CD4-positive, alpha-beta T cell (primary cell): ENCODE measurements at regions not wholly inside any gene's neighbourhood (a gene's known extent, or its start where the extent isn't known, plus 50 kb on each side); places are given as distances from the start of the nearest gene placed in this dataset.

Experiments used
- ATAC-seq: fragments of 200-7000 bp; cut with Tn5 transposase; one replicate; pipeline ENCODE4 v1.10.0; 2022; ENCODE audit warnings: mild to moderate bottlenecking; ENCODE audit not compliant: poor library complexity
- CTCF ChIA-PET: fragments of 350-600 bp; sonication (Branson Sonifier 250); formaldehyde crosslinking; loops from one replicate; lab custom pipeline; 2021; ENCODE audit warnings: antibody characterized with exemption, inconsistent platforms; lab: Charles Lee
- POLR2A ChIA-PET: fragments of 350-600 bp; sonication (Branson Sonifier 250); formaldehyde crosslinking; loops from one replicate; lab custom pipeline; 2021; ENCODE audit warnings: antibody characterized with exemption, inconsistent platforms; lab: Charles Lee
- DNase-seq, 14 experiments: peaks; one replicate each; pipeline ENCODE4 v3.0.0-alpha.2; 2013 to 2020; ENCODE audit warnings: mixed read lengths in 2 of 14
- H3K27ac ChIP-seq, 2 donors: one replicate each; pipeline versions ENCODE4 v1.5.1 to v1.7.0; 2013; ENCODE audit warnings: low read length in 2 of 2, low read depth in 1 of 2, mild to moderate bottlenecking in 1 of 2
- H3K27me3 ChIP-seq, 2 experiments: 1 replicate in 1 of 2; 2 replicates in 1 of 2; pipeline versions ENCODE4 v1.6.1 to v1.7.0; 2013; ENCODE audit warnings: low read length in 2 of 2, control low read depth in 1 of 2, mild to moderate bottlenecking in 1 of 2, moderate library complexity in 1 of 2; ENCODE audit not compliant: insufficient read depth in 2 of 2, control insufficient read depth in 1 of 2
- H3K36me3 ChIP-seq: one replicate; pipeline ENCODE4 v1.6.1; 2013; ENCODE audit warnings: low read length, control low read depth; ENCODE audit not compliant: insufficient read depth
- H3K4me1 ChIP-seq: one replicate; pipeline ENCODE4 v1.6.1; 2013; ENCODE audit warnings: low read length, control low read depth; ENCODE audit not compliant: insufficient read depth
- H3K4me3 ChIP-seq: one replicate; pipeline ENCODE4 v1.5.1; 2013; ENCODE audit warnings: mild to moderate bottlenecking, low read length, moderate library complexity
- H3K9me3 ChIP-seq, 2 experiments: 1 replicate in 1 of 2; 2 replicates in 1 of 2; pipeline versions ENCODE4 v1.6.1 to v1.7.0; 2013; ENCODE audit warnings: low read length in 2 of 2, mild to moderate bottlenecking in 2 of 2, control low read depth in 1 of 2, moderate library complexity in 1 of 2; ENCODE audit not compliant: control insufficient read depth in 1 of 2, insufficient read depth in 1 of 2
- H3K27ac Mint-ChIP-seq: one replicate; pipeline ENCODE4 v1.8.0; 2020; ENCODE audit warnings: mixed read lengths
- H3K27me3 Mint-ChIP-seq: one replicate; pipeline ENCODE4 v1.8.0; 2021; ENCODE audit warnings: mixed read lengths
- H3K36me3 Mint-ChIP-seq: one replicate; pipeline ENCODE4 v1.8.0; 2021; ENCODE audit warnings: low read depth, mixed read lengths
- H3K4me1 Mint-ChIP-seq: one replicate; pipeline ENCODE4 v1.8.0; 2021; ENCODE audit warnings: low read depth, mixed read lengths
- H3K4me3 Mint-ChIP-seq: one replicate; pipeline ENCODE4 v1.8.0; 2020; ENCODE audit warnings: mild to moderate bottlenecking, mixed read lengths
- H3K9me3 Mint-ChIP-seq: one replicate; pipeline ENCODE4 v1.8.0; 2020; ENCODE audit warnings: mixed read lengths
- CTCF ChIP-seq: fragments of 200-600 bp; IDR thresholded peaks from one replicate; pipeline ENCODE4 v1.8.0; 2022; ENCODE audit warnings: antibody characterized with exemption, mild to moderate bottlenecking
- intact Hi-C, 2 experiments: fragments of 100-400 bp; cut with DNase I in 1 of 2; cut with micrococcal nuclease in 1 of 2; formaldehyde crosslinking; loops; one replicate each; pipeline versions ENCODE4 v1.15.1 to v1.9.0; 2023 to 2025; cut with DNase I, micrococcal nuclease

GRCh38 chr6:103036846-103037245 lies 1643.3 kb downstream of the GRIK2 start:
- H3K4me1 Mint-ChIP-seq, result no peaks in the 10 kb centered on the region
- no peaks in the 10 kb centered on the region for H3K36me3 Mint-ChIP-seq
- ChIA-PET CTCF (no interaction called here), POLR2A (no interaction called here)
- intact Hi-C loops, result no loop called here
- Histone ChIP-seq H3K4me1 (no peaks in the 10 kb centered on the region), H3K4me3 (no peak overlapping the region), H3K9me3 (peaks cover 0 to 3% of the 10 kb centered on the region in 2 experiments), H3K27me3 (no peaks in the 10 kb centered on the region), H3K27ac (no peak overlapping the region), H3K36me3 (no peaks in the 10 kb centered on the region)
- no peak overlapping the region for H3K27ac Mint-ChIP-seq
- DNase-seq, result no peak
- no peak for ATAC-seq
- H3K9me3 Mint-ChIP-seq, result peaks cover 2% of the 10 kb centered on the region
- H3K4me3 Mint-ChIP-seq, result no peak overlapping the region
- no peaks in the 10 kb centered on the region for H3K27me3 Mint-ChIP-seq
- no peak for TF ChIP-seq CTCF

GRCh38 chr6:103027271-103027931 lies 1633.9 kb downstream of the GRIK2 start:
- Mint-ChIP-seq H3K4me3 (no peak overlapping the region), H3K4me1 (no peaks in the 10 kb centered on the region), H3K9me3 (peaks cover 3% of the 10 kb centered on the region), H3K27me3 (no peaks in the 10 kb centered on the region), H3K36me3 (no peaks in the 10 kb centered on the region), H3K27ac (no peak overlapping the region)
- Histone ChIP-seq H3K36me3 (no peaks in the 10 kb centered on the region), H3K4me1 (no peaks in the 10 kb centered on the region), H3K27ac (no peak overlapping the region), H3K9me3 (no peaks in the 10 kb centered on the region), H3K27me3 (no peaks in the 10 kb centered on the region), H3K4me3 (no peak overlapping the region)
- POLR2A ChIA-PET, result no interaction called here
- no peak for TF ChIP-seq CTCF
- DNase-seq (no peak), ATAC-seq (no peak)
- intact Hi-C loops, result no loop called here
- CTCF ChIA-PET, result no interaction called here

- H3K4me1 Mint-ChIP-seq, result no peaks in the 10 kb centered on the region
- ATAC-seq (no peak), DNase-seq (no peak)
- H3K4me3 ChIP-seq, result no peak overlapping the region
- H3K27me3 ChIP-seq, result no peaks in the 10 kb centered on the region
- H3K36me3 ChIP-seq, result no peaks in the 10 kb centered on the region
- ChIA-PET CTCF (no interaction called here), POLR2A (no interaction called here)
- no peaks in the 10 kb centered on the region for H3K27me3 Mint-ChIP-seq
- no peak overlapping the region for H3K27ac ChIP-seq
- no peak overlapping the region for H3K27ac Mint-ChIP-seq
- no peak overlapping the region for H3K4me3 Mint-ChIP-seq
- no peak for TF ChIP-seq CTCF
- intact Hi-C loops, result no loop called here
- H3K9me3 Mint-ChIP-seq, result peaks cover 3% of the 10 kb centered on the region
- no peaks in the 10 kb centered on the region for H3K36me3 Mint-ChIP-seq
- H3K9me3 ChIP-seq, result peaks cover 0 to 12% of the 10 kb centered on the region in 2 experiments
- H3K4me1 ChIP-seq, result no peaks in the 10 kb centered on the region
Measured at GRCh38 chr6:103018426-103018825, 1624.9 kb downstream of the GRIK2 start.
